Ovary (tissue), 3 donors: ENCODE measurements at regions not wholly inside any gene's neighbourhood (a gene's known extent, or its start where the extent isn't known, plus 50 kb on each side); places are given as distances from the start of the nearest gene placed in this dataset.

ENCODE experiments used
- EP300 ChIP-seq: sonication (generic); formaldehyde crosslinking; IDR thresholded peaks from one replicate; pipeline ENCODE4 v1.6.1; 2017; ENCODE audit warnings: antibody characterized with exemption
- POLR2A ChIP-seq: fragments of 450-650 bp; IDR thresholded peaks from one replicate; pipeline ENCODE4 v1.6.1; 2017; ENCODE audit warnings: antibody characterized with exemption, mild to moderate bottlenecking, moderate library complexity
- TF ChIP-seq, protein P1 (sequence below), 3 donors: fragments of 450-650 bp in 2 of 3; fragments of 200-600 bp in 1 of 3; IDR thresholded peaks; one replicate each; pipeline versions ENCODE4 v1.5.1 to v1.8.0; 2016 to 2022; ENCODE audit warnings: antibody characterized with exemption in 3 of 3, mild to moderate bottlenecking in 1 of 3
- donor health status: DM: no; HTN: no; CAD: no.

DNA sequence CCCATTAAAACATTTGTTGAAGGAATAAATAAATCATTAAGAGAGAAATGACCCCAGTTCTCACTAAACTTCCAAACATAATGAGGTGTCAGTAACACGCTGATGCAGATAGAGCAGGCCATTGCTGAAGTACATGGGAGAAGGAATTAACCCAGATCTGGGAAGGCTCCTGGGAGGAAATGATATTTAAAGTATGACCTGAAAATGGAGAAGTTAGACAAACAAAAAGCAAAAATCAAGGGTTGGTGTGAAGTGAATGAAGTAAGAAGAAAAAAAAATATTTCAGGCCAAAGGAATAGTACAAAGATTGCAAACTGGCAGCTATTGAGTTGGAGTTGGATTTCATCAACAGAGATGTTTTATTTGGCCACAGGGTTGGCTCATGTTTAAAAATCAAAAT, 71.4 kb downstream of the RGS2 start:
- TF ChIP-seq, protein P1, sequence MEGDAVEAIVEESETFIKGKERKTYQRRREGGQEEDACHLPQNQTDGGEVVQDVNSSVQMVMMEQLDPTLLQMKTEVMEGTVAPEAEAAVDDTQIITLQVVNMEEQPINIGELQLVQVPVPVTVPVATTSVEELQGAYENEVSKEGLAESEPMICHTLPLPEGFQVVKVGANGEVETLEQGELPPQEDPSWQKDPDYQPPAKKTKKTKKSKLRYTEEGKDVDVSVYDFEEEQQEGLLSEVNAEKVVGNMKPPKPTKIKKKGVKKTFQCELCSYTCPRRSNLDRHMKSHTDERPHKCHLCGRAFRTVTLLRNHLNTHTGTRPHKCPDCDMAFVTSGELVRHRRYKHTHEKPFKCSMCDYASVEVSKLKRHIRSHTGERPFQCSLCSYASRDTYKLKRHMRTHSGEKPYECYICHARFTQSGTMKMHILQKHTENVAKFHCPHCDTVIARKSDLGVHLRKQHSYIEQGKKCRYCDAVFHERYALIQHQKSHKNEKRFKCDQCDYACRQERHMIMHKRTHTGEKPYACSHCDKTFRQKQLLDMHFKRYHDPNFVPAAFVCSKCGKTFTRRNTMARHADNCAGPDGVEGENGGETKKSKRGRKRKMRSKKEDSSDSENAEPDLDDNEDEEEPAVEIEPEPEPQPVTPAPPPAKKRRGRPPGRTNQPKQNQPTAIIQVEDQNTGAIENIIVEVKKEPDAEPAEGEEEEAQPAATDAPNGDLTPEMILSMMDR (IDR thresholded peaks at IDR 0.05) = no peak
- no peak for TF ChIP-seq POLR2A
- no peak for TF ChIP-seq EP300
